Fibroblast of lung (primary cell): ENCODE measurements at regions not wholly inside any gene's neighbourhood (a gene's known extent, or its start where the extent isn't known, plus 50 kb on each side); places are given as distances from the start of the nearest gene placed in this dataset.

Source experiments
- DNase-seq, 2 donors: peaks; one replicate each; pipeline versions ENCODE4 v3.0.0 to v3.0.0-alpha.2; 2010; ENCODE audit warnings: low read depth in 2 of 2
- H2AFZ ChIP-seq: 2 replicates; pipeline ENCODE4 v1.5.1; 2012; ENCODE audit warnings: low read length, control low read depth, inconsistent platforms
- H3K27ac ChIP-seq: 2 replicates; pipeline ENCODE4 v1.5.1; 2011; ENCODE audit warnings: low read length, control low read depth; ENCODE audit not compliant: insufficient read depth
- H3K27me3 ChIP-seq: 2 replicates; pipeline ENCODE4 v1.5.1; 2011; ENCODE audit warnings: mild to moderate bottlenecking, low read length; ENCODE audit not compliant: control insufficient read depth, insufficient read depth
- H3K36me3 ChIP-seq: 2 replicates; pipeline ENCODE4 v1.5.1; 2011; ENCODE audit warnings: low read length; ENCODE audit not compliant: control insufficient read depth, insufficient read depth
- H3K4me1 ChIP-seq: 2 replicates; pipeline ENCODE4 v1.5.1; 2011; ENCODE audit warnings: low read length; ENCODE audit not compliant: control insufficient read depth, insufficient read depth; ENCODE audit errors: extremely low read depth
- H3K4me2 ChIP-seq: 2 replicates; pipeline ENCODE4 v1.5.1; 2011; ENCODE audit warnings: low read length, control low read depth; ENCODE audit not compliant: insufficient read depth; ENCODE audit errors: extremely low read depth
- H3K4me3 ChIP-seq, 4 experiments: fragments of 200-600 bp in 1 of 4; sonication (generic) in 1 of 4; replicated peaks in 1 of 4; 2 replicates each; pipeline ENCODE4 v1.5.1; 2011 to 2016; ENCODE audit warnings: low read length in 4 of 4, low read depth in 3 of 4, mild to moderate bottlenecking in 3 of 4, control low read depth in 2 of 4, inconsistent platforms in 1 of 4, mixed read lengths in 1 of 4; ENCODE audit not compliant: insufficient read depth in 1 of 4; ENCODE audit errors: control extremely low read depth in 1 of 4
- H3K79me2 ChIP-seq: 2 replicates; pipeline ENCODE4 v1.5.1; 2012; ENCODE audit warnings: mild to moderate bottlenecking, low read length, inconsistent platforms; ENCODE audit not compliant: control insufficient read depth, insufficient read depth
- H3K9ac ChIP-seq: 2 replicates; pipeline ENCODE4 v1.5.1; 2011; ENCODE audit warnings: mild to moderate bottlenecking, low read length, control low read depth; ENCODE audit not compliant: insufficient read depth
- H3K9me3 ChIP-seq: 2 replicates; pipeline ENCODE4 v1.5.1; 2012; ENCODE audit warnings: low read depth, low read length; ENCODE audit not compliant: control insufficient read depth, insufficient read depth
- H4K20me1 ChIP-seq: 2 replicates; pipeline ENCODE4 v1.5.1; 2011; ENCODE audit warnings: low read length; ENCODE audit not compliant: control insufficient read depth, insufficient read depth; ENCODE audit errors: extremely low read depth
- CTCF ChIP-seq, 2 donors: IDR thresholded peaks in 1 of 2; conservative IDR thresholded peaks in 1 of 2; 1 replicate in 1 of 2; 2 replicates in 1 of 2; pipeline ENCODE4 v1.5.1; 2011 to 2012; ENCODE audit warnings: low read length in 2 of 2, control low read depth in 1 of 2, inconsistent platforms in 1 of 2, low read depth in 1 of 2, mild to moderate bottlenecking in 1 of 2
- EZH2 ChIP-seq: IDR thresholded peaks from 2 replicates; pipeline ENCODE4 v1.5.1; 2012; ENCODE audit warnings: low read length, control low read depth, mild to moderate bottlenecking; ENCODE audit errors: missing control alignments

- Histone ChIP-seq H2AFZ (no peak overlapping the region), H3K27ac (no peak overlapping the region), H3K4me2 (no peak overlapping the region), H3K4me1 (no peaks in the 10 kb centered on the region), H3K9ac (no peak overlapping the region), H3K79me2 (no peaks in the 10 kb centered on the region), H3K9me3 (no peaks in the 10 kb centered on the region), H4K20me1 (no peaks in the 10 kb centered on the region), H3K27me3 (no peaks in the 10 kb centered on the region), H3K4me3 (no peak overlapping the region), H3K36me3 (no peaks in the 10 kb centered on the region)
- no peak for DNase-seq
- no peak for TF ChIP-seq CTCF (conservative IDR thresholded peaks at IDR 0.05 in 1 of 2, IDR thresholded peaks at IDR 0.05 in 1 of 2; ENCODE audit: low read depth in 1 of 2, low read length in 2 of 2)
- no peak for TF ChIP-seq EZH2
Observed at GRCh38 chr1:29829448-29830344, 593.4 kb downstream of the PTPRU start.

DNA sequence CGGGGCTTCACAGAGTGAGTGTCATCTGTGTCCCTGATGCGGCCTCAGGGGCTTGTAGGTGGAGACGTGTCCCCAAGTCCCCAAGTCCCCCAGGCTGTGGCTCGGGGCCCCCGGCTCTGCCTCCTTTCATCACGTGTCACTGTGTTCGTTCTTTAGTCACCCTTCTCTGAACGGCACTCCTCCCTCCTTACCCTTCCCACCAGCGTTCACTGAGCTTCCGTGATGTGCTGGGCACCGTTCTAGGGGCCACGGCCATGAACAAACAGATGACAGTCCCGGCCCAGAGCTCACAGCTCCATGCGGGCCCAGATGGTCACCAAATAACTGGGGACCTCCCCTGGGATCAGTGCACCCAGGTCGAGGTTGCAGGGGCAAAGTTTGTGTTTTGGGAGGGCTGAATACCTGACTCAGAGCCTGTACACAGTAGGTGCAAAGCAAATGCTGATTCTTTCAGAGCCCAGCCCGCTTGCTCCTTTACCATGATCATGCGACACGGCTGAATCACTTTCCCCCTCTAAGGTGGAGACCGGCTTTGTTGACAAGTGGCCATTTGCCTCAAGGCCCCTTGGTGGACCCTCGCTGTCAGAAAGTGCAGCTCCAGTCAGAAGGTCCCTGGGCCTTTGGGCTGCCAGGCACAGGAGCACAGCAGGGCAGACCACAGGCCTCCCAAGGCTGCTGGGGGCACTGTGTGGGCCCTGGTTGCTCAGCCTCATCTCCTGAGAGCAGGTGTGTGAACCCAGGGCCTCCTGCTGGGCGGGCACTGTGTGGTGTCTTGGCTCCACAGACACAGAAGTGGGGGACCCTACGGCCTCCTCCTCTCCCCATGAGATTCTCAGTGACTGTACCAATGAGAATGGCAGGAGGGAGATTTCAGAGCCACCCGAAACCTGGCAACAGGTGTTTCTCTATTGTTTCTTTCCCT, 592.5 kb downstream of the PTPRU start:
- Histone ChIP-seq H3K9ac (no peak overlapping the region), H3K36me3 (no peaks in the 10 kb centered on the region), H3K4me2 (no peak overlapping the region), H3K4me1 (no peaks in the 10 kb centered on the region), H2AFZ (no peak overlapping the region), H3K27me3 (no peaks in the 10 kb centered on the region), H3K4me3 (no peak overlapping the region), H3K27ac (no peak overlapping the region), H4K20me1 (no peaks in the 10 kb centered on the region), H3K79me2 (no peaks in the 10 kb centered on the region), H3K9me3 (no peaks in the 10 kb centered on the region)
- DNase-seq: no peak
- TF ChIP-seq EZH2 (no peak), CTCF (conservative IDR thresholded peaks at IDR 0.05 in 1 of 2, IDR thresholded peaks at IDR 0.05 in 1 of 2; ENCODE audit: low read depth in 1 of 2, low read length in 2 of 2) (no peak)

GRCh38 chr1:29827801-29828525, 591.6 kb downstream of the PTPRU start:
- Histone ChIP-seq H3K9me3 (no peaks in the 10 kb centered on the region), H3K79me2 (no peaks in the 10 kb centered on the region), H3K9ac (no peak overlapping the region), H4K20me1 (no peaks in the 10 kb centered on the region), H3K27ac (no peak overlapping the region), H3K36me3 (no peaks in the 10 kb centered on the region), H3K4me2 (no peak overlapping the region), H2AFZ (no peak overlapping the region), H3K4me3 (no peak overlapping the region), H3K27me3 (no peaks in the 10 kb centered on the region), H3K4me1 (no peaks in the 10 kb centered on the region)
- no peak for DNase-seq
- no peak for TF ChIP-seq EZH2
- no peak for TF ChIP-seq CTCF (conservative IDR thresholded peaks at IDR 0.05 in 1 of 2, IDR thresholded peaks at IDR 0.05 in 1 of 2; ENCODE audit: low read depth in 1 of 2, low read length in 2 of 2)
